Uterus (tissue), 3 donors: ENCODE measurements at regions not wholly inside any gene's neighbourhood (a gene's known extent, or its start where the extent isn't known, plus 50 kb on each side); places are given as distances from the start of the nearest gene placed in this dataset.

Experiments
- DNase-seq, 2 donors: peaks; one replicate each; pipeline ENCODE4 v3.0.0-alpha.2; 2019 to 2020
- H3K27ac ChIP-seq, 2 donors: fragments of 200-600 bp; sonication (generic); 1 replicate in 1 of 2; 2 replicates in 1 of 2; pipeline ENCODE4 v1.5.1; 2016 to 2018
- H3K27me3 ChIP-seq, 2 donors: fragments of 200-600 bp; sonication (generic); one replicate each; pipeline ENCODE4 v1.5.1; 2018 to 2019; ENCODE audit warnings: control low read depth in 1 of 2
- H3K36me3 ChIP-seq, 2 donors: fragments of 200-600 bp; sonication (generic); one replicate each; pipeline ENCODE4 v1.5.1; 2019; ENCODE audit warnings: control low read depth in 1 of 2
- H3K4me1 ChIP-seq, 2 donors: fragments of 200-600 bp; sonication (generic); one replicate each; pipeline ENCODE4 v1.5.1; 2018 to 2019; ENCODE audit warnings: control low read depth in 1 of 2
- H3K4me3 ChIP-seq, 2 donors: fragments of 200-600 bp; sonication (generic); 1 replicate in 1 of 2; 2 replicates in 1 of 2; pipeline ENCODE4 v1.5.1; 2018 to 2019; ENCODE audit warnings: mild to moderate bottlenecking in 1 of 2
- H3K9me3 ChIP-seq, 2 donors: fragments of 200-600 bp; sonication (generic); one replicate each; pipeline ENCODE4 v1.5.1; 2019; ENCODE audit warnings: control low read depth in 1 of 2
- POLR2A ChIP-seq, 2 donors: fragments of 450-650 bp; IDR thresholded peaks; one replicate each; pipeline ENCODE4 v1.6.1; 2016; ENCODE audit warnings: antibody characterized with exemption in 2 of 2, mild to moderate bottlenecking in 1 of 2, moderate library complexity in 1 of 2
- intact Hi-C: fragments of 100-400 bp; cut with DNase I; formaldehyde crosslinking; loops from one replicate; pipeline ENCODE4 v1.15.1; 2023; ENCODE audit warnings: low total_unique reads
- TF ChIP-seq, protein P1 (sequence below), 4 experiments: fragments of 200-600 bp in 2 of 4; fragments of 450-650 bp in 2 of 4; sonication (generic) in 2 of 4; IDR thresholded peaks; one replicate each; pipeline ENCODE4 v1.5.1; 2016 to 2019; ENCODE audit warnings: antibody characterized with exemption in 4 of 4, mild to moderate bottlenecking in 2 of 4, moderate library complexity in 1 of 4
- donor health status: DM: yes; HTN: yes; CAD: no.

DNA sequence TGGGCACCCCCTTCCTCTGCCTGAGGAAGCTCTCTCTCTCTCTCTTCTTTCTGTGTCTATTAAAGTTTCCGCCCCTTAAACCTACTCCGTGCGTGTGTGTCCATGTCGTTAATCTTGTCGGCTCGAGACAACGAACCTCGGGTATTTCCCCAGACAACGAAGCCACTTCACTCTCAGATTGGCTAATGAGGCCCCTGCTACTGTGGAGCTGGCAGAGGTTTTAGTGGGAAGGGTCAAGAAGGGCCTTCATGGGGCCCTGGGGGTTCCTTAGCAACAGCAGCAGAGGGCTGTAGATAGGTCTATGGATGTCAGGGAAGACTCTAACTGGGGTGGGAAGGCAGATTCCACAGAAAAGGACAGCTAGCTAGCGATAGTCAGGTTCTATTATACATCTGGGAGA, 239.8 kb upstream of the RAB4A start:
- H3K27me3 ChIP-seq, result no peaks in the 10 kb centered on the region
- no peak for TF ChIP-seq POLR2A (IDR thresholded peaks at IDR 0.05)
- TF ChIP-seq, protein P1, sequence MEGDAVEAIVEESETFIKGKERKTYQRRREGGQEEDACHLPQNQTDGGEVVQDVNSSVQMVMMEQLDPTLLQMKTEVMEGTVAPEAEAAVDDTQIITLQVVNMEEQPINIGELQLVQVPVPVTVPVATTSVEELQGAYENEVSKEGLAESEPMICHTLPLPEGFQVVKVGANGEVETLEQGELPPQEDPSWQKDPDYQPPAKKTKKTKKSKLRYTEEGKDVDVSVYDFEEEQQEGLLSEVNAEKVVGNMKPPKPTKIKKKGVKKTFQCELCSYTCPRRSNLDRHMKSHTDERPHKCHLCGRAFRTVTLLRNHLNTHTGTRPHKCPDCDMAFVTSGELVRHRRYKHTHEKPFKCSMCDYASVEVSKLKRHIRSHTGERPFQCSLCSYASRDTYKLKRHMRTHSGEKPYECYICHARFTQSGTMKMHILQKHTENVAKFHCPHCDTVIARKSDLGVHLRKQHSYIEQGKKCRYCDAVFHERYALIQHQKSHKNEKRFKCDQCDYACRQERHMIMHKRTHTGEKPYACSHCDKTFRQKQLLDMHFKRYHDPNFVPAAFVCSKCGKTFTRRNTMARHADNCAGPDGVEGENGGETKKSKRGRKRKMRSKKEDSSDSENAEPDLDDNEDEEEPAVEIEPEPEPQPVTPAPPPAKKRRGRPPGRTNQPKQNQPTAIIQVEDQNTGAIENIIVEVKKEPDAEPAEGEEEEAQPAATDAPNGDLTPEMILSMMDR (IDR thresholded peaks at IDR 0.05), result no peak
- H3K9me3 ChIP-seq, result no peaks in the 10 kb centered on the region
- no peaks in the 10 kb centered on the region for H3K36me3 ChIP-seq
- intact Hi-C loops, result no loop called here
- no peak overlapping the region for H3K4me3 ChIP-seq
- DNase-seq, result no peak
- no peaks in the 10 kb centered on the region for H3K4me1 ChIP-seq
- H3K27ac ChIP-seq, result no peak overlapping the region

DNA sequence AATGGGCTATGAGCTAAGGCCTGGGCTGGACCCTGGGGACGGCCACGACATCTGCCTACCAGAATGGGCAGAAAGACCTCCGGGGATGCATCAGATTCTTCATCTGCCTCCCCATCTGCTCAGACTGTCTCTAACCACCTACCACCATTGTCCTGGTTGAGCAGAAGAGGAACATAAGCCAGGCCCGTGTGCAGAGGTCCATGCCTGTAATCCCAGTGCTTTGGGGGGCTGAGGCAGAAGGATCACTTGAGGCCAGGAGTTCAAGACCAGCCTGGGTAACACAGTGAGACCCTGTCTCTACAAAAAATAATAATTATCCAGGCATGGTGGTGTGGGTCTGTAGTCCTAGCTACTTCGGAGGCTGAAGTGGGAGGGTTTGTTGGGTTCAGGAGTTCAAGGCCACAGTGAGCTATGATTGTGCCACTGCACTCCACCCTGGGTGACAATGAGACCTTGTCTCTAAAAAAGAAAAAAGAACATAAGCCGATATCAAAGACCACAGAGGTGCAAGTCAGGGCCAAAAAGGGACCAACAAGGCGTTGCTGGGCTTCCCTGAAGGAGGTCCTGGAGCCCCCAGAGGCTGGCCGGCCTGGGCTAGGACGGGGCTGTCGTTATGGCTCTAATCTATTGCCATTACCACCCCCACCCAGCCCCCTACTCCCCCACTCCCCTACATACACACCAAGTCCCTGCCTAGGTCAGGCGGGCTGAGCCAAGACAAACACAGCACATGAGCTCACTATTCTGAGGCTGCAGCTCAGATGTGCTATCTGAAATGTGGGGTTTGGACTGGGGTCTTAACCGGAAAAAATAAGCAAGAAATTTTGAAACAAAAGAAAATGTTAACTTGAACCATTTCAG, 239.2 kb upstream of the RAB4A start:
- H3K4me1 ChIP-seq, result no peaks in the 10 kb centered on the region
- H3K27me3 ChIP-seq, result no peaks in the 10 kb centered on the region
- intact Hi-C loops, result no loop called here
- H3K36me3 ChIP-seq, result no peaks in the 10 kb centered on the region
- no peaks in the 10 kb centered on the region for H3K9me3 ChIP-seq
- no peak for DNase-seq
- H3K27ac ChIP-seq, result no peak overlapping the region
- TF ChIP-seq POLR2A (IDR thresholded peaks at IDR 0.05), result no peak
- TF ChIP-seq, protein P1 (IDR thresholded peaks at IDR 0.05), result no peak
- H3K4me3 ChIP-seq, result no peak overlapping the region

DNA sequence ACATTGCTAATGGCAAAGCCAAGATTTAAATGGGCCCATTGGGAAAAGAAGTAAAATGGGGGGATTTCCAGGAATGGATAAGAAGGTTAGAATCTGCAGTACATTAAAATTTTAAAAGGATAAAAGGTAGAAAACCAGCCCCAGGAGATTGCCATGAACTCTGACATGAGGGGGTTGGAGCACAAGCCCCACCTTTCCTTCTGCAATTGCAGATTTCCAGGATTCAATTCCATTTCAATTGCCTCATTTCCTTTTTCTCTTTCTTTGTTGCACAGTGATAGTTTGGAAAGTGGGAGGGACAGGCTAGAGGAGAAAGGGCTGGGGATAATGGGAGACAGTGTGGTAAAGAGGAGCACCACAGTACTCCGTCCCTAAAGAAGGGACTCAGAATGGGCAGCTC, 238.5 kb upstream of the RAB4A start:
- no peak for DNase-seq
- no peaks in the 10 kb centered on the region for H3K9me3 ChIP-seq
- no peaks in the 10 kb centered on the region for H3K27me3 ChIP-seq
- no peaks in the 10 kb centered on the region for H3K36me3 ChIP-seq
- intact Hi-C loops, result no loop called here
- TF ChIP-seq POLR2A (IDR thresholded peaks at IDR 0.05), result no peak
- TF ChIP-seq, protein P1 (IDR thresholded peaks at IDR 0.05), result no peak
- no peak overlapping the region for H3K4me3 ChIP-seq
- no peaks in the 10 kb centered on the region for H3K4me1 ChIP-seq
- H3K27ac ChIP-seq, result no peak overlapping the region

DNA sequence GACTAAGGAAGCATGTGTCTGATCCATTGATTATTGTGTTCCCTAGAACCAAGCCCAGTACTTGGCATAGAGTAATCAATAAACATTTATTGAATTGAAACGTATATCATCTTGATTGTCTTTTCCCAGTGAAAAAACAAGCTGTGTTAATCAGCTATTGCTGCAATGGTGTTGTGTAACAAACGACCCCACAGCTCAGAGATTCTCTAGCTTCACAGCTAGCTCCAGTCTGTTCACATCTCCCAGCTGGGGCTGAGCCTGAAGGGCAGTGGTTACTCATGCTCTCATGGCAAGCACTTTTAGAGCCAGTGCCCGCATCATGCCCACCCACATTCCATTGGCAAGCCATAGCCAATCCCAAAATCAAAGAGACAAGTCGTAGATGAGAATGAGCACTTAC, 237.4 kb upstream of the RAB4A start:
- intact Hi-C loops, result no loop called here
- TF ChIP-seq, protein P1 (IDR thresholded peaks at IDR 0.05), result no peak
- no peak for TF ChIP-seq POLR2A (IDR thresholded peaks at IDR 0.05)
- no peaks in the 10 kb centered on the region for H3K27me3 ChIP-seq

DNA sequence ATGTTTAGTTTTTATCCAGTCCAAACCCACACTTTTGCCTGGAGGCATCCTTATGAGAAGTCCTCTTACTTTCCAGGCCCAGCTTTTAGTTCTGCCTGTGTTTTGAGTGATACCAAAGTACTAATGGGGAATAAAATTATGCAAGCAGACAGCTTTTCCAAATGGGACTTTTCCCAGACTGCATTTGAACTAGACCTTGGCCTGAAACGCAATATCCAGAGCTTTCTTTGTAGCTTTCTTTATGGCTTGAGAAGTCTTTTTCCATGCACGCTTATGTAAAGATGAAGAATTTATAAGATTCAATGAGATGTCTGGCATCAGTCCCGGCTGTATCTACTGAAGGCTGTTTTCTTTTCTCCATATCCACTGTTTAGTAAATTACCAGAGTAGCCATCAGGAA, 236.6 kb upstream of the RAB4A start:
- Histone ChIP-seq H3K9me3 (no peaks in the 10 kb centered on the region), H3K27me3 (no peaks in the 10 kb centered on the region), H3K27ac (no peak overlapping the region), H3K4me1 (no peaks in the 10 kb centered on the region), H3K4me3 (no peak overlapping the region), H3K36me3 (no peaks in the 10 kb centered on the region)
- DNase-seq, result no peak
- no peak for TF ChIP-seq POLR2A (IDR thresholded peaks at IDR 0.05)
- TF ChIP-seq, protein P1 (IDR thresholded peaks at IDR 0.05), result no peak
- intact Hi-C loops, result no loop called here

More for the DNA sequence above, 237.4 kb upstream of the RAB4A start:
- Histone ChIP-seq H3K27ac (no peak overlapping the region), H3K9me3 (no peaks in the 10 kb centered on the region), H3K36me3 (no peaks in the 10 kb centered on the region), H3K4me3 (no peak overlapping the region), H3K4me1 (no peaks in the 10 kb centered on the region)
- no peak for DNase-seq
